Transverse colon (tissue), 4 donors: ENCODE measurements at regions not wholly inside any gene's neighbourhood (a gene's known extent, or its start where the extent isn't known, plus 50 kb on each side); places are given as distances from the start of the nearest gene placed in this dataset.

ENCODE experiments used
- CTCF ChIP-seq, 5 experiments: fragments of 200-600 bp in 3 of 5; fragments of 450-650 bp in 2 of 5; sonication (generic) in 3 of 5; IDR thresholded peaks; 1 replicate in 2 of 5; 2 replicates in 3 of 5; pipeline ENCODE4 v1.5.1; 2016 to 2017; ENCODE audit warnings: antibody characterized with exemption in 5 of 5, inconsistent platforms in 3 of 5, mild to moderate bottlenecking in 2 of 5, moderate library complexity in 1 of 5
- POLR2AphosphoS5 ChIP-seq, 3 donors: sonication (generic); formaldehyde crosslinking; IDR thresholded peaks; one replicate each; pipeline ENCODE4 v1.6.1; 2016; ENCODE audit warnings: antibody characterized with exemption in 3 of 3

- no peak for TF ChIP-seq CTCF (IDR thresholded peaks at IDR 0.05)
- no peak for TF ChIP-seq POLR2AphosphoS5 (IDR thresholded peaks at IDR 0.05)
Observed at GRCh38 chr3:193114431-193115340, 126.3 kb upstream of the PLAAT1 start.
